22Rv1 (cell line): ENCODE measurements at regions not wholly inside any gene's neighbourhood (a gene's known extent, or its start where the extent isn't known, plus 50 kb on each side); places are given as distances from the start of the nearest gene placed in this dataset.
"Not testable (repeated sequence)": the region's sequence is repeated elsewhere in the genome, so short reads cannot be mapped to it uniquely, and the experiment has no call there.

Experiments used
- H3K27ac ChIP-seq: fragments of 450-650 bp; 2 replicates; pipeline ENCODE4 v1.5.1; 2017
- ZFX ChIP-seq: fragments of 450-650 bp; IDR thresholded peaks from 2 replicates; pipeline ENCODE4 v1.6.1; 2017; ENCODE audit warnings: antibody characterized with exemption, borderline replicate concordance
- TF ChIP-seq, protein P1 (sequence below): fragments of 450-650 bp; IDR thresholded peaks from 2 replicates; pipeline ENCODE4 v1.5.1; 2017; ENCODE audit warnings: mild to moderate bottlenecking

DNA sequence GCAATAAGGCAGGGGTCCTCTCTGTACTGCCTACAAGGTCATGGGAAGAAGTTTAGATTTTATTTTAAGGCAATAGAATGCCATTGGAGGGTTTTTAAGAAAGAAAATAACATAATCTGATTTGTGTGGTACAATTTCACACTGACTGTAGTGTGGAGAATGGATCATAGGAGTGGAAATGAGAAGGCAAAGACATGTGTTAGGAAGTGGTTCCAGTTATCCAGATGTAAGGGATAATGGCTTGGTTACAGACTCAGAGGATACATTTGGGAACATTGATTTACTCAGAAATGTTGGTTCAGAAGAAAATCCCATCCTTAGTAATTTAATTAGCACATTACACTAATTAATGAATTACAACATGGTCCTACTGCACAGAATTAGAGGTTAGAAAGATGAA, 788.2 kb downstream of the SLITRK5 start:
- TF ChIP-seq, protein P1, sequence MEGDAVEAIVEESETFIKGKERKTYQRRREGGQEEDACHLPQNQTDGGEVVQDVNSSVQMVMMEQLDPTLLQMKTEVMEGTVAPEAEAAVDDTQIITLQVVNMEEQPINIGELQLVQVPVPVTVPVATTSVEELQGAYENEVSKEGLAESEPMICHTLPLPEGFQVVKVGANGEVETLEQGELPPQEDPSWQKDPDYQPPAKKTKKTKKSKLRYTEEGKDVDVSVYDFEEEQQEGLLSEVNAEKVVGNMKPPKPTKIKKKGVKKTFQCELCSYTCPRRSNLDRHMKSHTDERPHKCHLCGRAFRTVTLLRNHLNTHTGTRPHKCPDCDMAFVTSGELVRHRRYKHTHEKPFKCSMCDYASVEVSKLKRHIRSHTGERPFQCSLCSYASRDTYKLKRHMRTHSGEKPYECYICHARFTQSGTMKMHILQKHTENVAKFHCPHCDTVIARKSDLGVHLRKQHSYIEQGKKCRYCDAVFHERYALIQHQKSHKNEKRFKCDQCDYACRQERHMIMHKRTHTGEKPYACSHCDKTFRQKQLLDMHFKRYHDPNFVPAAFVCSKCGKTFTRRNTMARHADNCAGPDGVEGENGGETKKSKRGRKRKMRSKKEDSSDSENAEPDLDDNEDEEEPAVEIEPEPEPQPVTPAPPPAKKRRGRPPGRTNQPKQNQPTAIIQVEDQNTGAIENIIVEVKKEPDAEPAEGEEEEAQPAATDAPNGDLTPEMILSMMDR, result no peak
- no peak for TF ChIP-seq ZFX
- H3K27ac ChIP-seq, result no peak overlapping the region

GRCh38 chr13:88461272-88462009, 790.3 kb downstream of the SLITRK5 start:
- H3K27ac ChIP-seq, result no peak overlapping the region
- no peak for TF ChIP-seq ZFX
- TF ChIP-seq, protein P1, result no peak

GRCh38 chr13:88464851-88465250, 793.7 kb downstream of the SLITRK5 start:
- TF ChIP-seq, protein P1, result no peak
- TF ChIP-seq ZFX, result no peak
- H3K27ac ChIP-seq, result no peak overlapping the region

GRCh38 chr13:88472316-88472715, 801.1 kb downstream of the SLITRK5 start:
- no peak for TF ChIP-seq ZFX
- TF ChIP-seq, protein P1, result no peak
- H3K27ac ChIP-seq, result no peak overlapping the region

DNA sequence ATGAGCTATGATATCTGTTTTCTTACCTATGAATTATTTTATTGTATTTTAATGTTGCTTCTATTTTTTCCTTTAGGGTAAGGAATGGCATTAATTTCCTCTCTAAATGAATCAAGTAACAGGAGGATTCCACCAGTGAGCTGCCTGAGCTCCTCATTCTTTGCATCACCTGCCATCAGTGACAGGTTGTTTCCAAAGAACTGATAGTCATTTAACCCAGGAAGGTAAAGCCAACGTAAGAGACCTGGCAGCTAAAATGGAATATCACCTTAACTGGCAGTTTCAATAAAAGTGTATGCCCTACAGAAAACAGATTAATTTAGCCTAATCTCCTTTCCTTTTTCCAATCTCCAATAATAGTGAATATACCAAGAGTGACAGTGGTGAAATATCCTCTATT, 812.0 kb downstream of the SLITRK5 start:
- no peak overlapping the region for H3K27ac ChIP-seq
- TF ChIP-seq, protein P1, result no peak
- TF ChIP-seq ZFX, result no peak

DNA sequence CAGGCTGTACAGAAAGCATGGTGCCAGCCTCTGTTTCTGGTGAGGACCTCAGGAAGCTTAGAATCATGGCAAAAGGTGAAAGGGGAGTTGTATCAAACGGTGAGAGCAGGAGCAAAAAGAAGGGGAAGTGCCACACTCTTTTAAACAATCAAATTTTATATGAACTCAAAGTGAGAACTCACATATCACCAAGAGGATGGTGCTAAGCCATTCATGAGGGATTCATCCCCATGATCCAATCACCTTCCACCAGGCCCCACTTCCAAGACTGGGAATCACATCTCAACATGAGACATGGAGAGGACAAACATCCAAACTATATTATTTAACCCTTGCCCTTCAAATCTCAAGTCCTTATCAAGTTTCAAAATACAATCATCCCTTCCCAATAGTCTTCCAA, 836.7 kb downstream of the SLITRK5 start:
- TF ChIP-seq ZFX, result no peak
- TF ChIP-seq, protein P1, result no peak
- H3K27ac ChIP-seq, result no peak overlapping the region

DNA sequence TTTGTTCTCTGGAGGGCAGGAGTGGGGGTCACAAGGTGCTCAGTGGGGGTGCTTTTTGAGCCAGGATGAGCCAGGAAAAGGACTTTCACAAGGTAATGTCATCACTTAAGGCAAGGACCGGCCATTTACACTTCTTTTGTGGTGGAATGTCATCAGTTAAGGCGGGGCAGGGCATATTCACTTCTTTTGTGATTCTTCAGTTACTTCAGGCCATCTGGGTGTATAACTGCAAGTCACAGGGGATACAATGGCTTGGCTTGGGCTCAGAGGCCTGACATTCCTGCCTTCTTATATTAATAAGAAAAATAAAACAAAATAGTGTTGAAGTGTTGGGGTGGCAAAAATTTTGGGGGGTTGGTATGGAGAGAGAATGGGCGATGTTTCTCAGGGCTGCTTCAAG, 841.8 kb downstream of the SLITRK5 start:
- not testable (repeated sequence) for H3K27ac ChIP-seq

DNA sequence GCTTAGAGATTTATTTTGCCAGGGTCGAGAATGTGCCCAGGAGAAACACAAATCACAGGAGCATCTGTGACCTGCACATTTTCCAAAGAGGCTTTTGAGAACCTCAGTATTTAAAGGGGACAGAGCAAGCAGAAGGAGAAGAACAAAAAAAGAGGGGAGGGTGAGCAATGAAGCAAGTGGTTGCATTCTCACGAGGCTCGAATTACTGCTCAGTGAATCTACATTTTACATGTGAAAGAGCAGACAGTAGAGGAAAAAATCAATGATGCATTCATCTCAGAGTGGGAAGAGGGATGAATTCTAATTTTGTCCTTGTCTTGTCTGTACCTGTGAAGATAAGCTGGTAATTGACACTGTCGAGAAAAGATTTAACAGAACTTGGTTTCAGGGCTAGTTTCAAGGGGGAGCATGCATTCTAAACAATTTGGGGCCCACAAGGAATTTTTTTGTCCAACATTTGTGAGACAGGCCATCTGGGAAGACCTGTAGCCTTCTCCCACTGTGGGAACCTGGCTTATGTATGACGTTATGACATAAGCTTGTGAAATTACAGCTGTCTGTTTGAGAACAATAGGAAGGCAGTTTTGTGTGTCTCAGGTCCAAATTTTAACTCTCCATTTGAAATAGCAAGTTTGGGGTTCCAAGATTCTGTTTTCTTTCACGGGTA, 855.1 kb downstream of the SLITRK5 start:
- TF ChIP-seq, protein P1, result no peak
- no peak for TF ChIP-seq ZFX
- H3K27ac ChIP-seq, result no peak overlapping the region
